Neural progenitor cell (in vitro differentiated cells): ENCODE measurements at regions not wholly inside any gene's neighbourhood (a gene's known extent, or its start where the extent isn't known, plus 50 kb on each side); places are given as distances from the start of the nearest gene placed in this dataset.
A peak's percentile ranks its signal among the peaks of the same experiment; 100 is the strongest.

Experiments used
- DNase-seq: peaks from one replicate; pipeline ENCODE4 v3.0.0-alpha.2; 2016; ENCODE audit warnings: low spot score
- H2AFZ ChIP-seq: fragments of 200-600 bp; sonication (generic); replicated peaks from 2 replicates; pipeline ENCODE4 v1.6.1; 2016; ENCODE audit warnings: antibody characterized with exemption
- H3F3A ChIP-seq: fragments of 200-600 bp; sonication (generic); 2 replicates; pipeline ENCODE4 v1.6.1; 2016; ENCODE audit warnings: antibody characterized with exemption, low read depth
- H3K27ac ChIP-seq: fragments of 200-600 bp; sonication (generic); 2 replicates; pipeline ENCODE4 v1.5.1; 2016; ENCODE audit warnings: mild to moderate bottlenecking
- H3K27me3 ChIP-seq: fragments of 200-600 bp; sonication (generic); 2 replicates; pipeline ENCODE4 v1.6.1; 2016; ENCODE audit warnings: mild to moderate bottlenecking, moderate library complexity
- H3K36me3 ChIP-seq: fragments of 200-600 bp; sonication (generic); 2 replicates; pipeline ENCODE4 v1.5.1; 2016
- H3K4me1 ChIP-seq: fragments of 200-600 bp; sonication (generic); 2 replicates; pipeline ENCODE4 v1.6.1; 2016; ENCODE audit warnings: mixed run types
- H3K4me2 ChIP-seq: fragments of 200-600 bp; sonication (generic); 2 replicates; pipeline ENCODE4 v1.6.1; 2016
- H3K4me3 ChIP-seq: fragments of 200-600 bp; sonication (generic); 2 replicates; pipeline ENCODE4 v1.5.1; 2016
- H3K79me2 ChIP-seq: fragments of 200-600 bp; sonication (generic); 2 replicates; pipeline ENCODE4 v1.6.1; 2016; ENCODE audit warnings: low read depth
- H3K9ac ChIP-seq: fragments of 200-600 bp; sonication (generic); 2 replicates; pipeline ENCODE4 v1.6.1; 2016
- H3K9me3 ChIP-seq: fragments of 200-600 bp; sonication (generic); 2 replicates; pipeline ENCODE4 v1.5.1; 2016; ENCODE audit warnings: low read depth
- H4K20me1 ChIP-seq: fragments of 200-600 bp; sonication (generic); 2 replicates; pipeline ENCODE4 v1.6.1; 2016; ENCODE audit warnings: low read depth
- H3K27ac Mint-ChIP-seq: 3 replicates; pipeline ENCODE4 v1.8.0; 2021; ENCODE audit warnings: mixed read lengths
- H3K27me3 Mint-ChIP-seq: 2 replicates; pipeline ENCODE4 v1.8.0; 2022; ENCODE audit warnings: low read depth, mild to moderate bottlenecking, inconsistent platforms, moderate library complexity, mixed read lengths; ENCODE audit not compliant: insufficient read depth
- H3K36me3 Mint-ChIP-seq: 3 replicates; pipeline ENCODE4 v1.8.0; 2021; ENCODE audit warnings: mixed read lengths
- H3K4me1 Mint-ChIP-seq: 3 replicates; pipeline ENCODE4 v1.8.0; 2021; ENCODE audit warnings: mixed read lengths
- H3K4me3 Mint-ChIP-seq: 3 replicates; pipeline ENCODE4 v1.8.0; 2021; ENCODE audit warnings: mild to moderate bottlenecking, moderate library complexity, mixed read lengths
- H3K9me3 Mint-ChIP-seq: 3 replicates; pipeline ENCODE4 v1.8.0; 2020; ENCODE audit warnings: mixed read lengths
- CTCF ChIP-seq: fragments of 200-600 bp; sonication (generic); IDR thresholded peaks from 2 replicates; pipeline ENCODE4 v1.5.1; 2017; ENCODE audit warnings: antibody characterized with exemption, mild to moderate bottlenecking
- EZH2 ChIP-seq: fragments of 200-600 bp; sonication (generic); IDR thresholded peaks from 2 replicates; pipeline ENCODE4 v1.6.1; 2017; ENCODE audit warnings: antibody characterized with exemption, mild to moderate bottlenecking, moderate library complexity
- EZH2phosphoT487 ChIP-seq: fragments of 200-600 bp; sonication (generic); IDR thresholded peaks from 2 replicates; pipeline ENCODE4 v1.6.1; 2017; ENCODE audit warnings: antibody characterized with exemption

- DNase-seq = no peak
- no peak overlapping the region for H3K27ac Mint-ChIP-seq
- H3K4me3 Mint-ChIP-seq = no peak overlapping the region
- Histone ChIP-seq H3F3A (no peaks in the 10 kb centered on the region), H3K9me3 (no peaks in the 10 kb centered on the region), H3K36me3 (no peaks in the 10 kb centered on the region), H3K27me3 (no peaks in the 10 kb centered on the region), H3K4me1 (no peaks in the 10 kb centered on the region), H3K9ac (no peak overlapping the region), H3K4me2 (no peak overlapping the region), H3K4me3 (no peak overlapping the region), H4K20me1 (no peaks in the 10 kb centered on the region), H3K27ac (no peak overlapping the region), H2AFZ (no peak overlapping the region), H3K79me2 (no peaks in the 10 kb centered on the region)
- H3K4me1 Mint-ChIP-seq = peaks cover 39% of the 10 kb centered on the region
- TF ChIP-seq CTCF (no peak), EZH2phosphoT487 (no peak), EZH2 (no peak)
- no peaks in the 10 kb centered on the region for H3K9me3 Mint-ChIP-seq
- no peaks in the 10 kb centered on the region for H3K36me3 Mint-ChIP-seq
- peaks cover 2% of the 10 kb centered on the region for H3K27me3 Mint-ChIP-seq
Measured at GRCh38 chr4:108567831-108568230, 52.5 kb upstream of the RPL34 start.

- Mint-ChIP-seq H3K27ac (peak overlapping the region; percentile 38), H3K4me1 (peaks cover 24% of the 10 kb centered on the region), H3K9me3 (no peaks in the 10 kb centered on the region), H3K36me3 (no peaks in the 10 kb centered on the region), H3K4me3 (no peak overlapping the region), H3K27me3 (no peaks in the 10 kb centered on the region)
- DNase-seq = peak; percentile 41
- Histone ChIP-seq H3K27me3 (no peaks in the 10 kb centered on the region), H3K4me3 (no peak overlapping the region), H3K4me1 (peaks cover 6% of the 10 kb centered on the region), H3K9me3 (no peaks in the 10 kb centered on the region), H3K36me3 (no peaks in the 10 kb centered on the region), H3K4me2 (no peak overlapping the region), H2AFZ (no peak overlapping the region), H4K20me1 (no peaks in the 10 kb centered on the region), H3K27ac (no peak overlapping the region), H3K79me2 (no peaks in the 10 kb centered on the region), H3F3A (no peaks in the 10 kb centered on the region), H3K9ac (no peak overlapping the region)
- TF ChIP-seq CTCF (no peak), EZH2phosphoT487 (no peak), EZH2 (no peak)
Measured at GRCh38 chr4:108561116-108561515, 59.3 kb upstream of the RPL34 start.

GRCh38 chr4:108560616-108561015 is 59.8 kb upstream of the RPL34 start:
- Histone ChIP-seq H3K79me2 (no peaks in the 10 kb centered on the region), H3K36me3 (no peaks in the 10 kb centered on the region), H3K9me3 (no peaks in the 10 kb centered on the region), H3K4me2 (no peak overlapping the region), H2AFZ (no peak overlapping the region), H3K4me3 (no peak overlapping the region), H3K27ac (no peak overlapping the region), H4K20me1 (no peaks in the 10 kb centered on the region), H3K9ac (no peak overlapping the region), H3K4me1 (peaks cover 6% of the 10 kb centered on the region), H3F3A (no peaks in the 10 kb centered on the region), H3K27me3 (no peaks in the 10 kb centered on the region)
- Mint-ChIP-seq H3K4me3 (no peak overlapping the region), H3K27me3 (no peaks in the 10 kb centered on the region), H3K9me3 (no peaks in the 10 kb centered on the region), H3K27ac (no peak overlapping the region), H3K4me1 (peaks cover 24% of the 10 kb centered on the region), H3K36me3 (no peaks in the 10 kb centered on the region)
- DNase-seq = no peak
- TF ChIP-seq CTCF (no peak), EZH2phosphoT487 (no peak), EZH2 (no peak)
